Kasumi-1 (cell line): ENCODE measurements at regions not wholly inside any gene's neighbourhood (a gene's known extent, or its start where the extent isn't known, plus 50 kb on each side); places are given as distances from the start of the nearest gene placed in this dataset.
A peak's percentile ranks its signal among the peaks of the same experiment; 100 is the strongest.

ENCODE experiments used
- DNase-seq, 2 experiments: peaks; one replicate each; lab custom pipeline; 2025; lab: John Stamatoyannopoulos, UW

DNA sequence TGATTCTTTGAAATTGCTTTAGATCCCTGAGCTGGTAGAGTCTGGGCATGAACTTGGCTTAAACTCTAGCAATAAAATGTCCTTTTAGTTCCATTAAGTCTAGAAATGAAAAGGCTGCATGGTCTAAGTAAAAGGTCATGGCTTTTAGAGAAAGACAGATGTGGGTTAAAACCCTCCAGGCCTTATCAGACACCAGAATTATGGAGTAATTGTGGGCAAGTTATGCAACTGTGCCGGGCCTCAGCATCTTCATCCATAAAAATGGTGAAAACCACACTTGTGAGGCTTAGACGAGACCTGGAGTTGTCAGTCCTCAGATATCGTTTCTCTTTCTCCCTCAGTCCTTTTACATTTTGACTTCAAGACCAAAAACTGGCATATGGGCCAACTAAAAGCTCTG lies 597.9 kb upstream of the KIRREL3 start:
- DNase-seq, result no peak

DNA sequence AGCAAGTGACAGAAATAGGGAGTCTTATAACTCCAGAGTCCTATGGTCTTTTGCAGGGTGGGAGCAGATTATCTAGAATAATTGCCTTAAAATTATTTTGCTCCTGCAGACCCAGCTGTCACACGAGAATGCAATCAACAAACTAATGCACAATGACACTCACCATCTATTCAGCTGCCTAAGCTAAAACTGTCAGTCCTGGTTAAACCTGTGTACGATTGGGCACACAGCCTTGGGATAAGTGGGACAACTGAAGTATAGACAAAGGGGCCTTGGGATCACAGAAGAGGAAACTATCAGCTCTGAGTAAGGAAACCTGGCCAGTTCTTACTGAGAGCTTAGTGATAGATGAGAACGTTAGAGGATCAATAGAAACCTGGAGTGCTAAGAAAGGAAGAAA lies 595.9 kb upstream of the KIRREL3 start:
- DNase-seq, result no peak

DNA sequence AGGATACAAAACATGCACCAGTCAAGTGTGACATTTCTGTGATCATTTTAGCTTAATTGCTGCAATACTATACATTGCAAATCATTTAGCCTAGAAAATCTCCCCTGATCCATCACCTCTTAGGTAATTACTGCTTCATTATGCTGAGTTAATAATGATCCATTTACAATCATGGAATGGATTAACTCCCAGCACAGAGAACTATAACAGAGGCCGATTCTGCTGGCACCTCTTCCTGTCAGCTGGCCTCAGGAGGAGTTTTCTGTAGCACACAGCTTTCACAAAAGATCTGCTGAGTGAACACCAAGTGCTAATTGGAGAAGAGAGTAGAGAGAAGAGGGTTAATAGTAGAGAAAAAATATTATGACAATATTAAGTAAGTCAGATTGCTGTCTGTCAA lies 591.8 kb upstream of the KIRREL3 start:
- no peak for DNase-seq

DNA sequence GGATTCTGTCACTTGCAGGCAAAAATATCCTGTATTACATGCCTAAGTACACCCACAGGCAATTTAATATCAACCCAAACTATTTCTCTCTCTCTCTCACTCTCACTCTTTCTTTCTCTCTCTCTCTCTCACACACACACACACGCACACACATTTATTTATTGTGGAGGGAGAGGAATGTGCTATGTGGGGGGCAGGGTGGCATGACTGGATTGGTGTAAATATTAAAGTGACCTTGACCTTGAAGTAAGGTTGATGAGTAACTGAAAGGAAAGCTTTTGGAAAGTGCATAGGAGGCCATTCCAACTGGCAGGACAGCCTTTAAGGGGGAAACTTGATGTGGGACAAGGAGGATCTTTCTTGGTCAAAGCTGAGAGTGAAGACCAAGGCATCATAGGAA lies 589.7 kb upstream of the KIRREL3 start:
- no peak for DNase-seq

DNA sequence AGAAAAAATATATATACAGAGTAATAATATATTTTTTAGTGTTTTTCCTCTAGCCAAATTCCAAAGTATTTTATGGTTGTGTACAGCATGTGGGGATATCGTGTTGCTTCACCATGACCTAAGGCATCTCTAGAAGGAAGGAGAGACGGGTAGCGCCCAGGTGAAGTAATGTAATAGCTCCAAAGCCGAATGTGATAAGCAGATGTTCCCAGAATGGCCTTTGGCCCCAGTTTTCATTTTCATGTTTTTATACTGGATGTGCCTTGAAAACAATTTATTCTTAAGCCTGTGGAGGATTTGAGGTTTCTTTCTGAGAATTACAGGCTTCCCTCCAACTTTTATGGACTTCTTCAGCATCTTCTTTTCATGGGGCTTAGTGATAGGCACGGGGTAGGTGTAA lies 587.9 kb upstream of the KIRREL3 start:
- DNase-seq, result no peak

DNA sequence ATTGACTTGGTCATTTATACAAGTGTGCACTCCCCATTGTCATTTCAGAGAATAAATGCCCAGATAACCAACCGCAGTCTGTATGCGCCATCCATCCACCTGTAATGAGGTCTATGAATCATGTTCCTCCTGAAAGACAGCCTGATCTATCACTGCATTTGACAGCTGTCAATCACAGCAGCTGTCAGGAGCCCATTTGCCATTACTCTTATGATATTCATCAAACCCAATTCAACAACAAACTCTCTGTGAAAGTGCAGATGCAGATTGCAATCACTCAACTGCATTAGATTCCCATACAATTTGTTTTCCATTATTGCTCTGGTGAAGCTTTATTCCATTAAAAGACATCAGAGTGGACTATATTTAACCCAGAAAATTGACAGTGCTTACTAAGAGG lies 586.9 kb upstream of the KIRREL3 start:
- DNase-seq, result no peak

DNA sequence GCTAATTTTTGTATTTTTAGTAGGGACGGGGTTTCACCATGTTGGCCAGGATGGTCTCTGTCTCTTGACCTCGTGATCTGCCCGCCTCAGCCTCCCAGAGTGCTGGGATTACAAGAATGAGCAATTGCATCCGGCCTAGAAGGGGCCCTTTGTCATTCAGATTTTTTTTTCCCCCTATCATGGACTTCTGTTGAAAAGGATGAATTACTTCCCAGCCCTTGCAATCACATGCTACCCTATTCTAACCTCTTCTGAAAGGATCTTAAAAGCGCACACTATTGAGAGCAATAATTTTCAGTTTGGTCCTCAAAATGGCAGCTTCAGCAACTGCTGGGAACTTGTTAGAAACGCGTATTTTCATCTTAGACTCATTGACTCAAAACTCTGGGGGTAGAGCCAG lies 575.6 kb upstream of the KIRREL3 start:
- DNase-seq, result no peak

DNA sequence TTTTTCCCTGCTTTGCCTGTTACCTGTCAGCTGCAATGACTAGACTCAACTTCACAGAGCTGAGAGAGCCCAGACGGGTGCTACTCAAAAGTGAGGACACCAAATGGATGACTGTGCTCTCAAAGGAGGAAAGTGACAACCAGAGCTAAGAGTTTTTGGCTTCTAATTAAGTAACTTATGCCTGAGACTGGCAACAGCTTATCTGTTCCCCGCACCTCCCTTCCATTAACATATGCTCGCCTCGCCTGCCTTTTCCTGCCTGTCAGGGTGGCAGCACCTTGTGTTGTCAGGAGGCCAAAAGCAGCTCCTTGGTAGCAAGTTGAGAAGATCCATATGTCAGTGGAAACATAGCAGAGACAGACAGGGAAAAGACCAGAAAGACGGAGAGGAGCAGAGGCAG lies 573.9 kb upstream of the KIRREL3 start:
- DNase-seq, result no peak

DNA sequence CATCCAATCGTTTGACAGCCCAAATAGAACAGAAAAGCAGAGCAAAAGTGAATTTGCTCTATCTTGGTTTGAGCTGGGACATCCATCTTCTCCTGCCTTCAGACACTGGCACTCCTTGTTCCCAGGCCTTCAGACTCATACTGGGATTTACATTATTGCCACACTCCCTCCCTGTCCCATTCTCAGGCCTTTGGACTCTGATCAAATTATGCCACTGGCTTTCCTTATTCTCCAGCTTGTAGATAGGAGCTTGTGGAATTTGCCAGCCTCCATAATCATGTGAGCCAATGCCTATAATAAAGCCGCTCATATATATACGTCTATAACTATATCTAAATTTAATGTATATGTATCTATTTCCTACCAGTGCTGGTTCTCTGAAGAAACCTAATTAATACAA lies 568.3 kb upstream of the KIRREL3 start:
- no peak for DNase-seq

DNA sequence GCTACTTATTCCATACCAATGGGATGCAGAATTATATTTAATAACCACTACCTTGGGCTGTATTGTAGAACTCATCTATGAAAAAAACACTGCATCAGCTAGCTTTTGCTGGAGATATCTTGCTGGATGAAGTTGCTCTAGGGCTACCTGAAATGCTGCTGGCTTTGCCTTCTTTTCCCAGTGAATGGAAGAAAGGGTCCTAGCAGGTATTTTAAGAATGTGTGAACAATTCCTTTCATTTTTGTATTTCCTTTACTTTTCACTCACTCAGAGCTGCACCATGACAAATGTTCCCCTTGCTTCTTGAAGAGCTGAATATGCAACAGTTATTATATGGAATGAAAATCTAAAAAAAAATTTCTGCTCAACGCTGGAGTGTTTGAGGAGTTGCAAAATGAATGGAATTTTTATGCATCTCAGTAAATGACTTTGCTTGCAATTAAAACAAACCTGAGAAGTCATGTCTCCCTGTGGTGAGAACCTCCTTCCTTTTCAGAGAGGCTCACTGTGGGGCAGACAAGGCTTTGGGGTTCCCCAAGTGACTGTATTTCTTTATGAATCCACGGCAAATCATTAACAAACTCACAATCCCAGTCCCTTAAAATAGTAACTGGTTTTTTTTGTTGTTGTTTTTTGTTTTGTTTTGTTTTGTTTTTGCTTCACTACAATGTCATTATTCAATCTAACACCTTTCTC lies 566.8 kb upstream of the KIRREL3 start:
- DNase-seq, result no peak

DNA sequence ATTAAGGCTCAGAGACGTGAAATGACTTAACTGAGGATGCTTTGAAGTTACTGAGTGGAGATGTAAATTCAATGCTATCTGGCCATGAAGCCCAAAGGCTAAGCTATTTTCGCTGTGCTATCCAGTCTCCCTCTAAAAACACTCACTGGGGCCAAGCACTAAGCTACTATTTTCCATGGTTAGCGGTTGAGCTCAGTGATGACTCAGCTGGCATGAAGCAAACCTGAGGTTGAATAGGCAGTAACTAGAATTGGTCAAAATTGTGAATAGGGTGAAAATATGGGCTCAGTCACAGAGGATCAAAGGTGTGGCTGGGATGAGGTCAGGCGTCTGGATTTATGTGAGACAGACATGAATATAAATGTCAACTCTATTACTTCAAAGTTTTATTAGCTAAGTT lies 564.2 kb upstream of the KIRREL3 start:
- DNase-seq, result no peak

DNA sequence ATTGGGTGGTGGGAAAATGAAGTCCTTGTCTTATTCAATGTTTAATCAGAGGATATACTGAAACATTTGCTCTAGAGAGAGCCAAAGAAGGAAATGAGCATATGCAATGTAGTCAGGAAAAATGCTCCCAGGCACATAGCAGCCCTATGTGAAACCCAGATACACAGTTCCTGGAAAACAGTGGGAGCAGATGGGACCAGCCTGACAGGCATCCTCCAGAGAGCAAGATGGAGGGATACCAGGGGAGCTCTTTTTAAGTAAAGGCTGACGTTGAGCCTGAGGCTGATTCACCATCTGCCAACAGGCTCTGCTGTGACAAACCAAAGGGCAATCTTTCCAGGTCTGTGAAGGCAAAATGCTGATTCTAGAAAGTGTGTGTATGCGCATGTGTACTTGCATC lies 559.4 kb upstream of the KIRREL3 start:
- DNase-seq, result no peak

DNA sequence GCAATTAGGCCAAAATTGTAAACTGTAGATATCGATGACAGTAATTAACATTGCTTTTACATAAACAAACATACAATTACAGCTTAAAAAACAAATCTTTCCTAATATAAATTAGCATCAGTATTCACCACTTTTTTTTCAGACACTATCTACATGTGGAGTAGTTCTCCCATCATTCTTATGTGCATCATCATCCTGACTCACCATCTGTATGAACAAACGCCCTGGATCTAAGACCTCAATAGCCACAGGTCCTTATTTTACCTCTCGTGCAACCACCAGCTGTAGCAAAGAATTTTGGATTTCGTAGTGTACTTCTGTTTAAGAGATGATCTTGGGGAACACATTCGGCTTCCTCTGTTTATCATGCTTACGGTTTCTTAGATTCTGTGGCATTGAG lies 551.9 kb upstream of the KIRREL3 start:
- no peak for DNase-seq

DNA sequence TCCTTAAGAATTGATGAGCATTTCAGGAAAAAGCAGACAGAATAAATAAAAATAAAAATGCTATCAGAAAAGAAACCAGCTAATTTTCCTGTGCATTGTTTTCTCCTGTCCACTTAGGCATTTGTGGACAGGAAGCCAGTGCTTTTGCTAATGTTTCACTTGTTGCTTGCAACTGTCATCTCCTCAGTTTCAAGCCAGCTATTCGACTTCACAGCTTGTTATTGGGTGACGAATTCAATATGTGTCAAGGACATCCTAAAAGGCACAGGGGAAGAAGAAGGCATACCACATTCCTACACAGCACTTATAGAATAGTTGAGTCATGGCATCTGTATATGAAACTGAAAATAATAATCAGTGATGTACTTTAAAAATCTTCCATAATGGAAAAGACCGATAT lies 530.6 kb upstream of the KIRREL3 start:
- no peak for DNase-seq

DNA sequence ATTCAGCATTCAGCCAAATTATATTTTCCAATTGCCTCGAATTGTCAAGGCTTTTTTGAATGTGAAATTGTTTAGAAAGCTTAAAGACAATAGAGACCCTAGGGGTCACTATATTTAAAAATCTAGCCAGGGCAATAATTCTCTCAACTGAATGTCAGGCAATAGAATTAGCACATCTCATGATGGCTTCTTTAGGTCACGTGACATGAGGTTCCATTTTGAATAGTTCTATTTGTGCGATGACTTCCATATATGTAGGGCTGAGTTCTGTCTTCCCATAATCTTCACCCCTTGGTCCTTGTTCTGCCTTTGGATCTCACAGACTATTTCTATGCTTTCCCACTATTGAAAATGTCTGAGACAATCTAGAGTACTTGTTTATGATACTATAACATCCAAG lies 527.7 kb upstream of the KIRREL3 start:
- DNase-seq, result no peak

DNA sequence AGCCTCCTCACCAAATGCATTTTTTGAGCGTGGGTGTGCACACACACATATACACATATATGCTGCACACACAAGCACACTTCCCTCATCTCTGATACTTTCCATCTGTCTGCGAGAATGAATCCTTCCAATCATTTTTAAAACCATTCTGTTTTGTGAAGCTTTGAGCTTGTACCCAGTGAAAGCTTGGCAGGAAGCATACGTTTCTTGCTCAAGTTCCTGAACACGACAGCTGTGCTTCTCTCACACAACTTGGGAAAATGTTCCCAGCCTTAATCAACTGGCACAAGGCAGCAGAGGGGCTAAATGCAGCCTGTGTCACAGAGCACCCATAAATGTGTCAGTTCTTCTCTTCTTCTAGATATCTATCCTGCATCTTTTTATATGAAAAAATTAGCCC lies 524.0 kb upstream of the KIRREL3 start:
- DNase-seq, result no peak

DNA sequence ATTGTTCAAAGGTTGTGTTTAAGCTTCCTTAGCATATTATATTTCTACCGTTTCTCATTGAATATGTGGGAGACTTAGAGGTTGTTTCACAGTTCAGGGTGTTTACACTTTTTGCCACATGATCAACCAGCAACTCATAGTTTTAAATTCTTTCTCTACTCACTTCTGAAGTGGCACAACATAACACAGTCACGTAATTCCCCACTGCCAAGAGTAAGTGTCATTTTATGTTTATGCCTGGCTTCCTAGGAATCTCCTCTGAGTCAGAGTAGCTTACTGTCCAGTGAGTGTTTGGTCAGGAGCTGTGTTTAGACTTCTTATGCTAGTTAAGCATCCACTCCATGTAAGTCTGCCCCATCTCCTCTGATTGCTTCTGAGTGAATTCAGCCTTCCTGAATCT lies 520.8 kb upstream of the KIRREL3 start:
- no peak for DNase-seq

DNA sequence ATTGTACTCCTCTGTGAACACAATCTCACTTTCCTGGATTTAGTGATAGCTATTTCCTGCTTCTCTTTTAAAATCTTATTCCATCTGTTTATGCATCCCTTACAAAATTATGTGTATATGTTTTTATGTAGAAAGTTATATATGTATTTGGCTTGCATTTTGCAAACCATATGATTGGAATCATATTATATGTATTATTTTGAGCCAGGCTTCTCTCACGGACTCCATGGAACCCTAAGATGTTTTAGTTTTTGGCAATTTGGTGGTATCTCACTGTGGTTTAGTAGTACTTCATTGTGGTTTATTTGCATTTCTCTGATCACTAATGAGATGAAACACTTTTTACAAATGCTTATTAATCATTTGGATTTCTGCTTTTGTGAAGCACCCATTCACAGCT lies 507.3 kb upstream of the KIRREL3 start:
- DNase-seq, result no peak

DNA sequence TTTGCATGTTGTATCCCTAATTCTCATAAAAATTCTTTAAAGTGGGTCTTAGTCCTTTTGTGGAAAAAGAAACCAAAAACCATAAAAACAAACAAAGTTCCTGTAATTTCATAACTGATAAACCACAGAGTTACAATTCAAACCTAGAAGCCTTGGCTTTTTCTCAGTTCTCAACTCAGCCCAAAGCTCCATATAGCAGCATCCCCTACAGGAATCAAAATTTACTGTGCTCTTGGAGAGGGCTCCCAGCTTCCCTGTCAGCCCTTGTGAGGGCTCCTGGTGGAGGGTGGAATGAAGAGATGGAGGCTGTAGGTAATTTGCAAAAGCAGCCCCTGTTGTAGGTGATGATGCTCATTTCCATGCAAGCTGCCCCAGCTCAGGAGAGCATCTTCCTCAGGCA lies 506.1 kb upstream of the KIRREL3 start:
- no peak for DNase-seq

DNA sequence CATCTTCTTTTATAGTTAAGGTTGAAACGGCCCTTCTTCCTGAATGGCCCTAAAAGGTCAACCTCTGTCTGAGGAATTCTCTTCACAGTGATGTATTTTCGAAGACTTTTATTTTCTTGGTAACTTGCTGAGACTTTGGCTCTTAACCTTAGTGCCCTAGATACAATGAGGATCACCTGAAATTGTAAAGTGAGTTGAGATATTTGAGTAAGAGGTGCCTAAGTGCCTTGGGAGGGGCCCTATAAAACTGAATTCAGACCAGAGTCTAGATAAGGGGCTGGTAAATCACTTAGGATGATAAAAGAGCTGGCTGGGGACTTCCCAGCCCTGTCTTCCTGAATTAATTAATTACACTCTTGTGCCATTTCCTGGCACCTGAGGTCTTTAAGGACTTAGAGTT lies 505.6 kb upstream of the KIRREL3 start:
- DNase-seq, result no peak

DNA sequence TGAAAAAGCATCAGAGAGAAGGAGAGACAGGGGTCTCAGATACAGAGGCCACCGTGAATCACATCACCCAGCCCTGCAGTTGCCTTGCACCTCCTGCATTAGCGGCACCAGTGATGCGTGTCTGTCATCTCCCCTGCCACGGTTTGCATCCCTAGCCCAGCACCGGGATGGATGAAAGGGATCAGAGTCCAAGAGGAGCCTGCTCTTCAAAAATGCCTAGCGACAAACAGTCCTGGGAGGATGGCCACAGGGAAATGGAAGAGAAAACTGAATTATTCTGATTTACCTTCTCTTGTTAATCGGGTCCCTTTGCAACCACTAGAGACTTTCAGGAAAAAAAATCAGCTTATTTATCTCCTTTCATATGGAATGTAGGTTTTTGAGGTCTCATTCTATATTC lies 495.6 kb upstream of the KIRREL3 start:
- DNase-seq, result no peak

DNA sequence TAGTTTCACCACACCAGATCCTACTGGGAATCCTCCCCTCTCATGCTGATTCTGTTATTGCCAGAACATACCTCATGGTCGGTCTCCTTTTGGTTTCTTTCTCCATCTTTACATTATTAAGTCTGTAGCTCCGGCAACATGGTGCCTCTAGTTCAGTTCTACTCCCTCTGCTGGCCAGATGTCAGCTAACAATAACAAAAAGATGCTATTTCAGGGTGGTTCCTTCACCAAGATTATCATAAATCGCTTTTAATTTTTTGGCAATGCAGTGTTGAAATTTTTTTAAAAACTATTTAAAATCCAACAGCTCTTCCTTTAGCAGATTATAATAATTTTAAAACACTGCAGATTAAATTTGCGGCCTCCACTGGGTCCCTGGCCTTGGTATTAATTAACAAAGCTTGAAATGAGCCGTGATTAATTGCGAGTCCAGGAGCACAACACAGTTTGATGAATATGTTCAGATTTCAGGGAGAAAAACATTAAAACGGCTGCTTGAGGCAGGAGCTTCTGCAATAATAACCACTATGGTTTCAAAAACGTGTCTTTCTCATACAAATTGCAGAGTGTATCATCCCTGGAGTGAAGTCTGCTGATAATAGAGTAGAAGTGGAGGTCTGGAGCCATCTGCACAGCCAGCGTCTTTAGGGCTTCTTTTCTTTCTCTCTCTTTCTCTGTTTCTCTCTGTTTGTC lies 492.9 kb upstream of the KIRREL3 start:
- DNase-seq, result peak; percentile 24 to 47

DNA sequence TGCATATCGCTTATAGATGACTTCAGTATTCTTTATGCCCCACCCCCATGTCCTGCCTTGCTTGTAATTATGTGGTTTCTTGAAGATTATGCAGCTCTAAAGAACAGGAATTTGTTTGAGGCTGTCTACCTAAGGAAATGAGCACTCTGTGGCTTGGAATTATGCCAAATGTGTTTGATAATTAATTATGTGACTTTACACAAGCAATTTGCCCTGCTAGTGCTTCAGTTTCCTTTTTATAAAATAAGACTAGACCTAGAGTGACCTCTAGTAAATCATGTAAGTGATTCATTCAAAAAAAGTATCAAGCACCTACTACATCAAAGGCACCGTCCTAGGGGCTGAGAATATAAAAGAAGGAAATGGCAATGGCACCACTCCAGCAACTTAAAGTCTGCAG lies 491.5 kb upstream of the KIRREL3 start:
- DNase-seq, result no peak

DNA sequence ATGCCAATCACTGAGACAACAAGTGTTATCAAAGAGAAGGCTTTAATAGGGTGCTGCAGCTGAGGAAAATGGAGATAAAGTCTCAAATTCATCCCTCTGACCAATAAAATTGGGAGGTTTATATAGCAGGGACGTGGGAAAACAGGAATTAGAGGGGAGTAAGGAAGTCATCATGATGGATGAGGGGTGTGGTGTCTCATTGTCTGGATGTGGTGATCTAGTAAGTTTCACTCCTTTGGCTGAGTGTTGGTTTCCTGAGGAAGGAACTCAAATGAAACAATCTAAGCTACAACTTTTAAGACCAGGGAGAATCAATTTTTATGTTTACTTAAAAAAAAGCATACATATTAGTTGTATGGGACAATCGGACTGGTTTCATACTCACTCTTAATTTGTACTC lies 491.0 kb upstream of the KIRREL3 start:
- DNase-seq, result no peak
